ENCODE measurements at regions not wholly inside any gene's neighbourhood (a gene's known extent, or its start where the extent isn't known, plus 50 kb on each side); places are given as distances from the start of the nearest gene placed in this dataset.

- no peak for DNase-seq
These were observed 370.4 kb upstream of the HSF2 start for GRCh38 chr6:122028933-122029522.

GRCh38 chr6:122033564-122034181 is 365.8 kb upstream of the HSF2 start:
- DNase-seq = peak; percentile 38

DNA sequence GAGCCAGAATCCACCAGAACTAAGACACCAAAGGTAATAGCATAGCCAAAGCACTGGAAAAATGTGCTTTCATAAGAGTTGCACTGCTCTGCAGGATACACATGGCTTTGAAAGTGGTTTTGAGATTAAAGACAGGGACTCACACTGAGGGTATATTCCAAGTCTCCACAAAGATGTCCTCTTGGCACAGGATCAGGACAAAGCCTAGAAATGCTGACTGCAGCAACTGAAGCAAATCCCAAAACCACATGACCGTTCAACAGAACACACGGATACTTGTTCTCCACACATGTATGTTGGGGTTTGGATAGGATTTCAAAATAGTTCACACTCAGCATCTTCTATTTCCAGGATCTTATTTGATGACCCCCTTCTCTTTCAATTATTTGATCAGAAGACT is 364.3 kb upstream of the HSF2 start:
- DNase-seq = no peak

DNA sequence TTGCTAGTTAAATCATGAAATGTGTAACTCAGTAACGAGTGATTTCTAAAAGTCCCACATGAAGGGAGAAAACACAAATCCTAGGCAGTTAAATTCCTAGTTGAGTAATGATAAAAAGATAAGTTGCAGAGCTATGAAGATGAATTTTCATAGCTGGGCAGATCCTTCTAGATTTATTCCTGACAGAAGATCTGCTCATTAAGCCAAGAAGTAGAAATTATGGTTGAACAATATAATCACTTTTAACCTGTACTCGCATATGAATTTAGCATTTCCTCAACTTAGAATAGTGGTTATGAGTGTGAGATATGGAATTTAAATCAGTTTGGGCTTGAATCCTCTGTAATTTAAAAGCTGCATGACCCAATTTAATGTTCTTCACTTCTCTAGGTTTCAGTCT is 359.2 kb upstream of the HSF2 start:
- DNase-seq = no peak

DNA sequence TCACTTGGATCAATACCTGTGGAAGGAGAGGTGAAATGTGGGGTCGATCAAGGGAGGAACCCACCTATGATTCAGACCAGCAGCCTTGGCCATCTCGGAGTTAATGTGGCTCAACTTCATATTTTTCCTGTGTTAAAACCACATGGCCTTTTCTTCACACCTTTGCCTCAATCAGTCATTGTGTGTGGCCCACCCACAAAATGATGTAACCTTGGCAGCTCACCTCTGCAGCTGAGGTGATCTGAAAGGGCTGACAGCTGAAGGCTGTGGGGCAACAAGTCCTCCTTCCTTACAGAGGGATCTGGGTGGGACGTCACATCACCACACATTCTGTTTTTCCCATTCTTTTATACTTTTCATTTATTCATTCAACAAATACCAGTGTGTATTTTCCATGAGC is 357.1 kb upstream of the HSF2 start:
- no peak for DNase-seq

- DNase-seq = no peak
These were observed 356.3 kb upstream of the HSF2 start for GRCh38 chr6:122042960-122043735.

GRCh38 chr6:122048570-122048969 is 350.9 kb upstream of the HSF2 start:
- DNase-seq = no peak

DNA sequence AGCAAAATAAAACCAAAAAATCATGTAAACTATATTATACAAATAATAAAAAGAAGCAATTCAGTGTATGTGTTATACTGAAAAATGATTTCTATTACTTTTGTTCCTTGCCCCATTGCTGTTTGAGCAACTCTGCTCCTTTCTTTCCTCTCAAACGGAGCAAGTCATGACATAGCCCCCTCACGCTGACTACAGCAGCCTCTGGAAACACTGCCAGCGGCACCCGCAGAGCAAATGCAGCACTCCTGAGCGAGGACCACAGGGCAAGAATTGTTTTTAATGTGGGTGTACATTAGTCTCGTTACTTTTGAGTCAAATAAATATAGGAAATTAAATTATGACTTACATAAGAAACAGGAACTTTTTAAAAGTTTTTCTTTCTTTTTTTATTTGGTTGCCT is 350.1 kb upstream of the HSF2 start:
- no peak for DNase-seq

GRCh38 chr6:122050242-122050755 is 349.2 kb upstream of the HSF2 start:
- DNase-seq = no peak

DNA sequence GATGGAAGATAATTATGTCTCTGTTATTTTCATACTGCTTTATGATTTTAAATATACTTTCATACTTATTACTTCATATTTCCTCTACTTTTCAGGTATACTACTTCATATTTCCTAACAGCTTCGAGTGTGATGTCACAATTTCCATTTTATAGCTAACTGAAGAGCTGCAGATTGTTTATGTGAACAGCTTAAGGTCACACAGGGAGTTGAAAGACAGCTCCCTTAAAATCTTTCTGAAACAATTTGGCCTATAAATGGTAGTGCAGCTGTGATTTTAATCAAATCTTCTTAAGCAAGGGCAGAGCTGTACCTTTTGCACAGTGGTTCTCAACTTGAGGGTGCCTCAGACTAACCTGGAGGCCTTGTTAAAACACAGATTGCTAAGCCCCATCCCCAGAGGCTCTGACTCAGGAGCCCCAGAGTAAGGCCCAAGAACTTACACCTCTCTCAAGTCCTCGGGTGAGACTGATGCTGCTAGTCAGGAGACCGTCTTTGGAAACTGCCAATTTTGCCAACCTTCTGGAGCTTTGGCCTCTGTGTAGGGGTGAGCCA is 347.0 kb upstream of the HSF2 start:
- DNase-seq = no peak

DNA sequence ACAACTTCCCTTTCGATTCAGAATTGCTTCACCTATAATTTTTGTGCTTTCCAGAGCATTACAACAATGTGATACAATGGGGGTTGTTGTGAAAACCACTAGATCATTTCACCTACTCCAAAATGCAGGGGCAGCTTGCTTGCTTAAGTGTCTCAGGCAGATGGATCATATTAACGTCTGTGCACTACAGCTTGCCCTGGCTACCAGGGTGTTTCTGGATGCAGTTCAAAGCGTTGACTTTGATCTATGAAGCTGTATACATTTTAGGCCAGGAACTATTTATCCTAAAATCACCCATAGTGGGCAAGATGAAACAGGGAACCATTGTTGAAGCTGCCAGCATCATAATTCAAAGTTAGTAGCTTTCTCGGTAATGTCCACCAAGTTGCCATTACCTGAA is 339.5 kb upstream of the HSF2 start:
- DNase-seq = no peak

GRCh38 chr6:122061855-122062254 is 337.6 kb upstream of the HSF2 start:
- DNase-seq = no peak

- DNase-seq = no peak
These were observed 336.4 kb upstream of the HSF2 start for GRCh38 chr6:122063076-122063475.

GRCh38 chr6:122063761-122064160 is 335.7 kb upstream of the HSF2 start:
- DNase-seq = no peak

GRCh38 chr6:122066200-122066599 is 333.3 kb upstream of the HSF2 start:
- no peak for DNase-seq

GRCh38 chr6:122068291-122068769 is 331.1 kb upstream of the HSF2 start:
- DNase-seq = no peak

DNA sequence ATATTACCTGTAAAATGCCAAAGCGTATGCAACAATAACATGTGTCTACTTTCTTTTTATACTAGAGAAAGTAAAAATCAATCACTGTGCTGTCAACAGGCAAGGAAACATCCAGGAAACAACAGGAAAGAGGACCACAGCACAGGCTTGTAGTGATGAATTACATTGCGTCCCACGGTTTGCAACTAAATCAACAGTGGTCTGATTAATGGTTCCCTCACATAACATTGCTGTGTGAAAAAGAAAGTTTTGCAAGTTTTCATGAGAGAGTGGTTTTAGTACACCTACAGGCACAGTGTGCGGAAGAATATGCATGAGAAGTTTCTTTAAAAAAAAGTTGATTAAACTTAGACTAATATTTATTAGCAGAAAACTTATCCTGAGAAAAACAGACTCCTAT is 329.5 kb upstream of the HSF2 start:
- no peak for DNase-seq

DNA sequence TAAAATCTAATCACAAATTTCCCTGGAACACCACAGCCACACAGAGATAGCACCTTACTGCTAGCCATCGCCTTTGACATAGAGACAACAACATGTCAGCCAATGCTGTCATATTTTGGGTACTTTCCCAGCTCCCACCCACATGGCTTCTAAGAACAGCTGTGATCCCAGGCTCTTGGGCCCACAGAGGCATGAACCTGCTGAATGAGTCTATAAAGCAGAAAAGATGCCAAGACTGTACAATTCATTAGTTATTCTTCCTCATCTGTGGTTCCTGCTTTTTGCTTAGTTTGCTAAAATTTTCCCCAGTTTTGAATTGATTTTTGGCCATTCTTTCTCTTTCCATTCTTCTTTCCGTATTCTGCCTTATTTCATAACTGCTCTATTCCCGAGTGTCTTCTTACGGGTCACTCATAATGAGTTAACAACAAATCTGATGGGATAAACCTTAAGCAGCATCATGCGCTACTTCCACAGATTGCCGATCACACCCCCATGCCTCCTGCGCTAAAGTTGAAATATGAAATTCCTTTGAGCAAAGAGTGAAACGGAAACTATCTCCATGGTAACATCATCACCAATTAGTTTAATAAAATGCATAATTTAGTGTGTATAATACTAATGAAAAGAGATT is 327.3 kb upstream of the HSF2 start:
- DNase-seq = no peak

GRCh38 chr6:122075084-122075838 is 324.2 kb upstream of the HSF2 start:
- DNase-seq = no peak

DNA sequence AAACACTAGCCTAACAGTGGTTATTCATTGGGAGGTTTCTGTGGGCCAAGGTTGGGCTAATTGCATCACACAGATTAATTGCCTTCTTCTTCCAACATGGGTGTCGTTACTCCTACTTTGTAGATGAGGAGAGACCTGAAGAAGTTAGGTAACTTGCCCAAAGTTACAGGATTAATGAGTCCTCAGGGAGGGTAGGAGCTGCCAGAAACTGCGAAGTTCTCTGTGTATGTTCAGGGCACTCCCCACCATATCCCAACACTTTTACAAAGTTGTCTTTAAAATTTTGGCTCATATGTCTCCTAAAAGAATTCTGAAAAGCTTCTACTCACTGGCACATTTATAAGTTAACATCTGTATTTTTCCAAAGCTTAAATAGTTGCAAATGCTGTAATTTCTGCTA is 323.5 kb upstream of the HSF2 start:
- no peak for DNase-seq

DNA sequence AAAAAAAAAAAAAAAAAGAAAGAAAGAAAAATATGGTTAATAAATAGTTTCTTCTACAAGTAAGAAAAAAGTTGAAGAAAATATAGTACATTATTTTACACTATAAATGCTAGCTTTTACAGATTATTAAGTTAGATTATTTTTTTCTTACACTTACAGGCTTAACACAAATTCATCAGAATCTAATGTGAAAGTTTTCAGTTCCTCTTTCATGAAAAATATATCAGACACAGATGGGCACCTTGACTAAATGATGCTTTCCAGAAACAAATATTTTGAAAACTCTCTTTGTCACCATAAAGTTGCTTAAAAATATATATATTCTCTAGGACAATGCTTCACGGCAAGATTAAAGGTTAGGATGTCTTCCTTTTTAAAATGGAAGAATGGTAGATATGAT is 321.8 kb upstream of the HSF2 start:
- DNase-seq = no peak

DNA sequence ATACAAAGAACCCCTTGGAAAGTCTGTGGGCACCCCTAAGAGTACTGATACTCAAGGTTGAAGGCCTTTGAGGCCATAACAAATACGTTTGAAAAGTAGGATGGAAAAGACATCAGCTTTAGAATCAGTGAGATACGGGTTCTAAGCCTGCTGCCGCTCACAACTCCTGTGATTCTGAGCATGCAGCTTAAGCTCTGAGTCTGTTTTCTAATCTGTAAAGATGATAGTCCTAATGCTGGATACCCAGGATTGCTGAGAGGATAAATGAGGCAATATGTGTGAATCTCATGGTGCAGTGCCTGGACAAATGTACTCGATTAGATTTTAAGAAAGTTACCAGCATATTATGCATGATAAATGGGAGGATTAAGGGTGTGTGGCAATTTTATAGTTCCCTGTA is 321.0 kb upstream of the HSF2 start:
- DNase-seq = no peak

DNA sequence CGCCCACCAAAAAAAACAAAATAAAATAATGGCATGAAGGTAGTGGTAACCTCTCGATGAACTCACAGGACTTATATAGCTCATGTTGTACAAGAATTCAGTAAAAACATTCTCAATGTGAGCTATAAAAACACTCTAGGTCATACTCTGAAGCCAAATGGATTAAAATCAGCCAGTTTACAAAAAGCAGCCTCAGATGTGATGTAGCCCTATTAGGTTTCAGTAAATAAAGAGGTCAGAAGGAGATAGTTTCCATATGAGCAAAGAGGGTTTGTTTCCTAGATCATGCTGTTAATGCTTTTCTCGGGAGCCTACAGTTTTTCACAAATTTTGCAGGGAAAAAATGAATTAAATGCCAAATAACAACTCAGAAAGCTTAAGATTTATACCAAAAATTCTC is 319.5 kb upstream of the HSF2 start:
- DNase-seq = no peak

Data from hematopoietic multipotent progenitor cell treated with erythropoietin and hydrocortisone succinate and interleukin-3 and kit ligand, for 8 days (in vitro differentiated cells).